ENCODE measurements at regions not wholly inside any gene's neighbourhood (a gene's known extent, or its start where the extent isn't known, plus 50 kb on each side); places are given as distances from the start of the nearest gene placed in this dataset.

DNA sequence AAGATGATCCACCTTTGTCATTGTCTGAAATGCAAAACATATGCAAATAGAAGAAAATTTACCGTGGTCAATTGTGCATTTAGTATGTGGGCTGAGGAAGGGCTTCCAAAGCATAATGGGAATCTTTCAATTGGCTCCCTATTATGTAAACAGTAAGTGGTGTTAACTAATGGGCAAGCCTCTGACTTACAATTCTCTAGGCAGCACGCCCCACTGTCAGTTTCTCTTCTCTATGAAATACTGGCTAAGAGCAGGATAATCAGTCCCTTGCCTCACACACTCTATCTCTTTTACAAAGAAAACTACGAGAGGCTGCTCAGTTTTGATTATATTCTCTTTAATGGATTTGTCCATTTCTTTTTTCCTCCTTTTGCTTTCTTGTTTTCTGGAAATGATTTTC, 1272.6 kb downstream of the PCDH19 start (continued):
- TF ChIP-seq NANOG (IDR thresholded peaks at IDR 0.05; ENCODE audit: insufficient read depth, low read depth, low read length, poor library complexity, severe bottlenecking) (no peak), SP1 (IDR thresholded peaks at IDR 0.05; ENCODE audit: low read depth, low read length) (no peak), HDAC6 (IDR thresholded peaks at IDR 0.05; ENCODE audit: low read depth, low read length) (no peak)

Measured in H1 (cell line).